ENCODE measurements at regions not wholly inside any gene's neighbourhood (a gene's known extent, or its start where the extent isn't known, plus 50 kb on each side); places are given as distances from the start of the nearest gene placed in this dataset.

- no peak for DNase-seq (ENCODE audit: low spot score)
Observed at GRCh38 chr3:18079739-18080138, 337.3 kb upstream of the TBC1D5 start.

GRCh38 chr3:18079062-18079461 is 336.6 kb upstream of the TBC1D5 start:
- DNase-seq (ENCODE audit: low spot score), result no peak

GRCh38 chr3:18077128-18077840 is 334.9 kb upstream of the TBC1D5 start:
- DNase-seq (ENCODE audit: low spot score), result no peak

- no peak for DNase-seq (ENCODE audit: low spot score)
Observed at GRCh38 chr3:18076301-18076700, 333.9 kb upstream of the TBC1D5 start.

- no peak for DNase-seq (ENCODE audit: low spot score)
Observed at GRCh38 chr3:18075799-18076198, 333.4 kb upstream of the TBC1D5 start.

- no peak for DNase-seq (ENCODE audit: low spot score)
Observed at GRCh38 chr3:18071833-18072232, 329.4 kb upstream of the TBC1D5 start.

GRCh38 chr3:18070944-18071343 is 328.5 kb upstream of the TBC1D5 start:
- DNase-seq (ENCODE audit: low spot score), result no peak

- DNase-seq (ENCODE audit: low spot score), result no peak
Observed at GRCh38 chr3:18070231-18070630, 327.8 kb upstream of the TBC1D5 start.

- DNase-seq (ENCODE audit: low spot score), result no peak
Observed at GRCh38 chr3:18069568-18069967, 327.1 kb upstream of the TBC1D5 start.

- no peak for DNase-seq (ENCODE audit: low spot score)
Observed at GRCh38 chr3:18066899-18067582, 324.6 kb upstream of the TBC1D5 start.

- no peak for DNase-seq (ENCODE audit: low spot score)
Observed at GRCh38 chr3:18064586-18064985, 322.2 kb upstream of the TBC1D5 start.

- DNase-seq (ENCODE audit: low spot score), result no peak
Observed at GRCh38 chr3:18062657-18063025, 320.2 kb upstream of the TBC1D5 start.

GRCh38 chr3:18061737-18062656 is 319.6 kb upstream of the TBC1D5 start:
- no peak for DNase-seq (ENCODE audit: low spot score)

- no peak for DNase-seq (ENCODE audit: low spot score)
Observed at GRCh38 chr3:18058666-18059065, 316.2 kb upstream of the TBC1D5 start.

GRCh38 chr3:18057471-18058091 is 315.1 kb upstream of the TBC1D5 start:
- DNase-seq (ENCODE audit: low spot score), result no peak

- DNase-seq (ENCODE audit: low spot score), result no peak
Observed at GRCh38 chr3:18054625-18055024, 312.2 kb upstream of the TBC1D5 start.

GRCh38 chr3:18051306-18051705 is 308.9 kb upstream of the TBC1D5 start:
- no peak for DNase-seq (ENCODE audit: low spot score)

GRCh38 chr3:18049096-18049495 is 306.7 kb upstream of the TBC1D5 start:
- no peak for DNase-seq (ENCODE audit: low spot score)

- no peak for DNase-seq (ENCODE audit: low spot score)
Observed at GRCh38 chr3:18047052-18047451, 304.6 kb upstream of the TBC1D5 start.

- DNase-seq (ENCODE audit: low spot score), result no peak
Observed at GRCh38 chr3:18046131-18046915, 303.9 kb upstream of the TBC1D5 start.

Measured in hepatic stellate cell (primary cell).